Skin of body (tissue), 1 donor: ENCODE measurements at regions not wholly inside any gene's neighbourhood (a gene's known extent, or its start where the extent isn't known, plus 50 kb on each side); places are given as distances from the start of the nearest gene placed in this dataset.
A peak's percentile ranks its signal among the peaks of the same experiment; 100 is the strongest.
"Not testable (repeated sequence)": the region's sequence is repeated elsewhere in the genome, so short reads cannot be mapped to it uniquely, and the experiment has no call there.

Source experiments
- DNase-seq: peaks from one replicate; lab custom pipeline; 2025; lab: John Stamatoyannopoulos, UW

GRCh38 chr9:22170556-22170955 lies 161.5 kb upstream of the CDKN2B start:
- no peak for DNase-seq

- DNase-seq: no peak
Observed at GRCh38 chr9:22170990-22171670, 162.0 kb upstream of the CDKN2B start.

DNA sequence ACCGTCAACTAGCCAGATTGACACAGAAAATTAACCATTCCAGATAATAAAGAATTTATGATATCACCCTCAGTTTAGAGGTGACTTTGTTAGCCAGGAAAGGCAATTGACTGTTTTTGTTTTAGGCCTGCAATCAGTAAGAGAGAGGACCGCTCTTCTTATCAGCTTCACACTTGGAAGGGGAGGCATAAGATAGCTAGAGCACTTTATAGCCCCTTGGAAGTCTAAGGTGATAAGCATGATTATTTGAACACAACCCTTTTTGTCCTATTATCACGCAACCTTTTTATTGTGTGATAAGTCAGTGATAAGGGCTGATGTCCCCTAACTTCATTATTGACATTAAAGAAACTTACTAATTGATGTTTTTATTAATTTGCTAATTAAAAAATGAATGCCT lies 162.6 kb upstream of the CDKN2B start:
- DNase-seq: no peak

DNA sequence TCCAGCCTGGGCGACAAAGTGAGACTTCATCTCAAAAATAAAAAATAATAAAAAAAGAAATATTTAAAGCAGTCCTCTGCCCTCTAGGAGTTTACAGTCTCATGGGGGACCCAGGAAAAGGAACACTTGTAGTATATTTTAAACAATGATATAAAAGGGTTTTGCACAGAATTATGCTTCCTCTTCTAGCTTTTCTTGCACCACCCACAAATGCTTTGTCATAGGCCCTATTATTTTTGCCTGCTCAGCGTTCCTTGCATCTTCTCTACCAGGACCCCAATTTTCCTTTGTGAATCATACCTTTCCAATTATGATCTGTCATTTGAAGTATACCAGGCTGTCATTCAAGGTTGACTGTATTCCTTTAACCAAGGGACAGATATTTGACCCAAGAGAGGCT lies 164.8 kb upstream of the CDKN2B start:
- DNase-seq: no peak

- DNase-seq: no peak
Observed at GRCh38 chr9:22175972-22176545, 167.0 kb upstream of the CDKN2B start.

- DNase-seq: not testable (repeated sequence)
Observed at GRCh38 chr9:22181021-22181420, 171.9 kb upstream of the CDKN2B start.

- DNase-seq: no peak
Observed at GRCh38 chr9:22189471-22189870, 180.4 kb upstream of the CDKN2B start.

DNA sequence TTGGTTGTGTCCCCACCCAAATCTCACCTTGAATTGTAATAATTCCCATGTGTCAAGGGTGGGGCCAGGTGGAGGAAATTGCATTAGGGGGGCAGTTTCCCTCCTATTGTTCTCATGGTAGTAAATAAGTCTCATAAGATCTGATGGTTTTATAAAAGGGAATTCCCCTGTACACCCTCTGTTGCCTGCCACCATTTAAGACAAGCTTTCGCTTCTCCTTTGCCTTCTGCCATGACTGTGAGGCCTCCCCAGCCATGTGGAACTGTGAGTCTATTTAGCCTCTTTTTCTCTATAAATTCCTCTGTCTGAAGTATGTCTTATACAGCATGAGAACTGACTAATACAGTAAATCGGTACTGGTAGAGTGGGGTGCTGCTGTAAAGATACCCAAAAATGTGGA lies 187.9 kb upstream of the CDKN2B start:
- DNase-seq: not testable (repeated sequence)

DNA sequence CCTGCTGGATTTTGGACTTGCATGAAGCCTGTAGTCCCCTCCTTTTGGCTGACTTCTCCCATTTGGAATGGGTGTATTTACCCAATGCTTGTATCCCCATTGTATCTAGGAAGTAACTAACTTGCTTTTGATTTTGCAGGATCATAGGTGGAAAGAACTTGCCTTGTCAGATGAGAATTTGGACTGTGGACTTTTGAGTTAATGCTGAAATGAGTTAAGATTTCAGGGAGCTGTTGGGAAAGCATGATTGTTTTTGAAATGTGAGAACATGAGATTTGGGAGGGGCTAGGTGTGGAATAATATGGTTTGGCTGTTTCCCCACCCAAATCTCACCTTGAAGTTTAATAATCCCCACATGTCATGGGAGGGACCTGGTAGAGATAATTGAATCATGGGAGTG lies 189.6 kb upstream of the CDKN2B start:
- no peak for DNase-seq

- DNase-seq: no peak
Observed at GRCh38 chr9:22201256-22201655, 192.2 kb upstream of the CDKN2B start.

- DNase-seq: no peak
Observed at GRCh38 chr9:22203371-22204138, 194.4 kb upstream of the CDKN2B start.

GRCh38 chr9:22204240-22204639 lies 195.1 kb upstream of the CDKN2B start:
- DNase-seq: no peak

- no peak for DNase-seq
Observed at GRCh38 chr9:22206833-22207232, 197.7 kb upstream of the CDKN2B start.

DNA sequence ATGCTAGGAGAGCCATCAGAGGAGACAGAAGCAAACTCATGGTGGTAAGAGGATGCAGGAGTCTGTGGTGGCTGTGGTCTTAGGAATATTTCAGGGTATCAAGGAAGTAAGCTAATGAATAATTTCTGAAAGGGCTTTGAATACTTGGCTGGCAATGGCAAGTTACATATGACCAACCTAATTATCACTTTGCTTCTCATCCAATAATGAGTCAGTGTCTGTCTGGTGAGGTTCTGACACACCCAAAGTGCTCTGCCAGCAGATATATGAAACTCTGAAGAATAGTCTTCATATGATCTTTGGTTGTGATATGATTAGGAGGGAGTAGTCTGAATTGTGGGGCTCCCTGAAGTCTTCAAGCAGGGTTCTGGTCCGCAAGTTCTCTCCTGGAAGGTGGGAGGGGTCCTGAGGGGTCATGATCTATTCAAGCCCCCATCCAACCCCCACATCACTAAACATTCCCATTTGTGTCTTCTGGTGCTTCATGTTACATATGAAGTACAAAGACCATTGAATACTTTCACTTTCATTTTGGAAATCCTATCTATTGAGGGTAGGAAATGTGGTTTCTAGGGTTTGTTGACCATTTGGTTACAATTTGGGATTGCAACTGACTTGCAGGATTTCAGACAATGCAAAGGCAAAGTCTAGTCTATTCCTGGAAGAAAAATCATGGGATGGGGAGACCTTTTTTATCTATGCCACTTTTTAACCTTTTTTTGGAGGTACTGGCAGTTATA lies 199.9 kb upstream of the CDKN2B start:
- DNase-seq: no peak

DNA sequence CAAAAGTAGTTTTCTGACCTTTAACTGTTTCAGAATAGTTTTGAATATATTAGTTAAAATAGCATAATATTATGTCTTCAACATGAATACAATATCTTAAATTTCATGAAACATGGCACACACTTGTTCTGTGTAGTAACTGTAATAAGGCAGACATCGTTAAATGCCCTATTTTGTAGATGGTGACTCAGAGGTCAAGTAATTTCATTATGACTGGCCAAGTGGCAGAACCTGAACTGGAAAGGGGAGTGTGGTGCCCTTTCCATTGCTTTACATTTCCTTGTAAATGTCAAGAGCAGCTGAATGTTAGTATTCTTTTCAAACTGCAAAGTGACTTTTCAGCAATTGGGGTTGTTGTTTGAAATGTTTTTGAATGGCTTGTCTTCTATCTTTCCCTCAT lies 201.2 kb upstream of the CDKN2B start:
- DNase-seq: no peak

- DNase-seq: no peak
Observed at GRCh38 chr9:22210936-22211335, 201.8 kb upstream of the CDKN2B start.

- peak; percentile 29 for DNase-seq
Observed at GRCh38 chr9:22211588-22212360, 202.7 kb upstream of the CDKN2B start.

GRCh38 chr9:22214021-22214420 lies 204.9 kb upstream of the CDKN2B start:
- DNase-seq: no peak

- no peak for DNase-seq
Observed at GRCh38 chr9:22214497-22215031, 205.5 kb upstream of the CDKN2B start.

DNA sequence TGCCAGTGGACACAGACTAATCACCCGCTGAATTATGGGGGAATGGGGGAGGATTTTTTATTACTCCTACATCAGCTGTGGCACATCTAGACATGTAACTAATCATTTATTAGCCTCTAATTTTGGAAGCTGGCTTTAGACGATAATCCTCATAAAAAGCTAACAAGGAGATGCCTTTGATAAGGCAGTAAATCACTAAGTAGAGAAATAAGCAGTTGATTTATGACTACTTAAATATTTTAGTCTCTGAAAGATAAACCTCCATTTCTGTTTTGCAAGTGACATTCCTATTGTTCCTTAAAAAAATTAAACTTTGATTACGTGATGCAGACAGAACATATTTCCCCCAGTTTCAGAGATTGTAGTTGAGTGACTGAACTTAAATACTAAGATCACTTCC lies 206.4 kb upstream of the CDKN2B start:
- DNase-seq: no peak

DNA sequence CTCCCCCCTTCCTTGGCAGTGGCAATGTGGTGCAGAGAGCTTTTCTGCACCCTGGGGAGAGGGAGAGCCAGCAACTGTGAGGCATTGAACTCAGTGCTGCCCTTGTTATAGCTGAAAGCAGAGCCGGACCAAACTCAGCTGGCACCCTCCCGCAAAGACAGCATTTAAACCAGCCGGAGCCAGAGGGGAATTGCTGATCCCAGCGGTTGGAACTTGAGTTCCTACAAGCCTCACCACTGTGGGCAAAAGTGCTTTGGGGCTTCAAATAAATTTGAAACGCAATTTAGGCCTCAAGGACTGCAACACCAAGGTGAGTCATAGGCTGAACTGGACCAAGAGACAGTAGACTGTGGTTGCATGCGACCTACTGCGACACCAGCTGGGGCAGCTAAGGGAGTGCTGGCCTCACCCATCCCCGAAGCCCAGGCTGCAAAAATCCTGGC lies 207.6 kb upstream of the CDKN2B start:
- no peak for DNase-seq
